Anterior cingulate cortex (tissue), 58 donors: ENCODE measurements at regions not wholly inside any gene's neighbourhood (a gene's known extent, or its start where the extent isn't known, plus 50 kb on each side); places are given as distances from the start of the nearest gene placed in this dataset.
A peak's percentile ranks its signal among the peaks of the same experiment; 100 is the strongest.

ENCODE experiments used
- DNase-seq, 58 donors: peaks; one replicate each; lab custom pipeline; 2025; lab: John Stamatoyannopoulos, UW

DNA sequence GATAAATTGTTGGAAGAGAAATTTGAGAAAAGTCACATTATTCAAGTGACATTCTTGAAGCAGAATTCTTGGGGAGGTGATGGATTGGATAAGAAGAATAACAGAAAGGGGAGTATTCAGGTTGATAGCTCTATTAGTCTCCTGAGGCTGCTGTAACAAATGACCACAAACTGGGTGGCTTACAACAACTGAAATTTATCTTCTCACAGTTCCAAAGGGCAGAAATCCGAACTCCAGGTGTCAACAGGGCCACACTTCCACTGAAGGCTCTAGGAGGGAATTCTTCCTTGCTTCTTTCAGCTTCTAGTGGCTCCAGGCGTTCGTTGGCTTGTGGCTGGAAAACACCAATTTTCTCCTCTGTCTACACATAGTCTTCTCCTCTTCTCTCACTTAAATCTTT lies 99.8 kb downstream of the TES start:
- no peak for DNase-seq

DNA sequence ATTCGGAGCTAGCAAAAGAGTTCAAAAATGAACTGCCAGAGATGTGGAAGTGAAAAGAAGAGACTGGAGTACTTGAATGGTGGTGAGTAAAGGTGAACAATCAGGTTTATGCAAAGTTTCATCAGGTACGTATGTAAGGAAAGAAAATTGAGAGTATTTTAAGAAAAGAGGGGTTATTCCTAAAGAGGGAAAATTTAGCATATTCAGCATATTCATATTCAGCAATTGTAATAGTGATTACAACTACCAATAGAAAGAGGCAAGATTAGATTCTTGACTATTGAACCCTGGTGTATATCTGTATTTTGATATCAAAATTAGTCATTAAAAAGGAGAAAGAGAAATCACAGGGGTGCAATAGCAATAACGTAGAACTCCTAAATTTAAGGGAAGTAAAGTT lies 100.9 kb downstream of the TES start:
- DNase-seq = no peak

DNA sequence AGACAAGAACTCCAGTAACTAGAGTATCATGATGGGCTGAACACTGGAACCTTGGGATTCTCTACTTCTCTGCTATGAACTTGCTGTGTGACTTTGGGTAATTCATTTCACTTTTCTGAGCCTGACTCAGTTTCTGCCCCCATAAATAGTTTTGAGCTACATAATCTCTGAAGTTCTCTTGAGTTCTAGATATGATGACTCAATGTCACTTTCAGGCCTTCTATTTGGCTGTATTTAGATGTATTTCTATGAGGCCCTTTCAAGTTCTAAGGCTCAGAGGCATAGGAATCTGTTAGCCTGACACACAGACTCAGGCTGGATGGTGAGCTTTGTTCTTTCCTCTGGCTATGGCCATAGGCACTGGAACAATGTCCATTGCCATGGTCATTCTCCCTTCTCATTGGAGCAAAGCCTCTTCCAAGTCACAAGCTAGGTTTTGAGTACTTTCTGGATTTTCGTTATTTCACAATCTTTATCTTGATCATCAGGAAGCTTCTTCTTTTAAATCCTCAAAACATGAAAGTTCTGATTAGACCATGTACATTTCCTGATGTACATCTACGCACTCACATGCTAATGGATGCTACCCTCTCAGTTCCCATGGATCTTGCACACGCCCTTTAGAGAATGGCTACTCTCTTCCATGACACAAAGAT lies 101.6 kb downstream of the TES start:
- no peak for DNase-seq

DNA sequence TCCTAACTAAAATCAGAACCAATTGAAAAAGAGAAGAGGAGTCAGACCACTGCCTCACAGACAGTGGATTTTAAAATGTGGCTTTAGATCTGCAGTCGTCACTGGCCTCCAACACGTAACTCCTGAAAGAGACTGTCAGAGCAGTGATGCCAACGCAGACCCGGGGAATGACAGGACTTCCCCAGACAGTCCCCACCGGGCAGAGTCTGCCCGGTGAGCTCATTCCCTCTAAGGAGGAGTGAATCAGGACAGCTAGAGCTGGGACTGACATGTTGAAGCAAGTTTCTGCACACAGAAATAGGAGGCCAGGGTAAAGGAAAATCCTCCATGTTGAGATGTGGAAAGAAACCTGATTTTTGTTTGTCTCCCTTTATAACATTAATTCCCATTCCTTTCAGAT lies 105.0 kb downstream of the TES start:
- DNase-seq = peak in 2 of 58 donors; percentile 1 to 3

DNA sequence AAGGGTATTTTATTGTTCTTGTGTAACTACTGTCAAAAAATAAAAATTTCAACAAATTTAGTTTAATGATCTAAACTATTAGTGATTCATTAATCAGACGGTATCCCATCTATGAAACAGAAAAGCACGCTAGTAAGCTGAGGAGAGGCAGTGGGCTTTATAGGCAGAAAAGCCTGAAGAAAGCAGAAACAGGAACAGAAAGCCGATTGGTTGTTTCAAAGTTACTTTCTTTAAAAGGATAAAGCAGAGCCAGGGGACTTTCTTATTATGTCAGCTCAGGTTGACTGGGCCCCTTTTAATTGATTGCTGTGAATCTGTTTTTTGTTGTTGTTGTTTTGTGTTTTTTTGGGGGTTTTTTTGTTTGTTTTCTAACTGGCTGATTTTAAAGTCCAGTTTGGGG lies 105.5 kb downstream of the TES start:
- no peak for DNase-seq

DNA sequence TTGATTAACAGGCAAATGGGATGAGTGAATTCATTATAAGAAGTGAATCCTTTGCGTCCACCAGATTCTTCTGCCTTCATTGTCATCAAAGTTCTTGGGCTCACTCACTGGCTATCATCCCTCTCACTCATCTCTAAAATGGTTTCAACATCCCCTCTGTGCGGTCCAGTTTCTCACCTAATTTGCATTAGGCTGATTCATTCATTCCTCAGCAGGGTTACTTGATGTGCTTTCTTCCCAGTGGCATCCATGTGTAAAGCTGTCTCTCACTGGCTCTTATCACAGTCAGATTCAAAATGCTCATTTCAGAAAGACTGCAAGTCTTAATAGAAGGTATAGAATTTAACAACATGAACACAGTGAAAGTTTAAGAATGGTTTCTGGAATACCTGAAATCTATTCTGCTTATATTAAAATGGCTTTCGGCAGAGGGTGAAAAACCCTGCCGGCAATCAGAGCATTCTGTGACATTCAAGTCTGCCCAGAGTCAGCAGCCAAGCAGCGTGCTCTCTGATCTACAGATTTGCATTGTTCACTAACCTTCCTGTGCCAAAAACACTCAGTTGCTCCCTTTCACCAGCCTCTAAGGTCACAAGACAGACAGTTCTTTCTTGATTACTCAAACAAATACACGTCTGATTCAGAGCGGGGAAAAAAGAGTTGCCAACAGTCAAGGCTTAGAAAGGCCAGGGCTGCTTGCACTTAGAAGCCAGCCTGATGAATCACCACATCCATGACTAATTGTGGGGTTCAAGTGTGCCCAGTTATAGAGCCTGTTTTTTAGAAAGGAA lies 106.7 kb downstream of the TES start:
- peak in 37 of 58 donors; percentile 1 to 88 (median 38) for DNase-seq

DNA sequence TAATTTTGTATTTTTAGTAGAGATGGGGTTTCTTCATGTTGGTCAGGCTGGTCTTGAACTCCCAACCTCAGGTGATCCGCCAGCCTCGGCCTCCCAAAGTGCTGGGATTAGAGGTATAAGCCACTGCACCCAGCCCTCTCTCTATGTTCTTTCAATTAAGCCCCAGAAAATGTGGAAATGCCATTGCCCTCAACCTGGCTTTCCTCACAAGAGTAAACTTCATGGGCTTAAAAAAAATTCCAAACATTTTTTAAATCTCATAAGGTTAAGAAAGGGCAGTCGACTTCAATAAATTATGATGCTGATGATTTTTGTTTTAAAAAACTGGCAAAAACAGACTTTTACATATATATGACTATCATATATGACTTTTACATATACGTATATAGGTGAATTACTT lies 107.6 kb downstream of the TES start:
- DNase-seq = no peak

DNA sequence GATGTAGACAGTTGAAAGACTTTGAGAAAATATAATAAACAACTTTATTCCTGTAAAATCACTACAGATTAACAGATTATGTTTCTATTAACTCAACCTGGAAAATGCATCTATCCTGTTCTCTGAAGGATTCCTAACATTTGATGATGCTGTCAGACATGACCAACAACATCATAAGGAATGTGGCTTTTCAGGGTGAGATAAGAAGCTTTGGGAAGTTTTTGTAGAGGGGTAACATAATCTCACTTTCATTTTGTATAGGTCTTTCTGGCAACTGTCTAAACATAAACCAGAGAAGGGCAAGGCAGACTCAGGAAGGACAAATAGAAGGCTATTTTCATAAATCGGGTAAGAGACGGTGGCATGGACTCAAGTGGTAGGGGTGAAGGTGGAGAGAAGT lies 112.2 kb downstream of the TES start:
- no peak for DNase-seq

DNA sequence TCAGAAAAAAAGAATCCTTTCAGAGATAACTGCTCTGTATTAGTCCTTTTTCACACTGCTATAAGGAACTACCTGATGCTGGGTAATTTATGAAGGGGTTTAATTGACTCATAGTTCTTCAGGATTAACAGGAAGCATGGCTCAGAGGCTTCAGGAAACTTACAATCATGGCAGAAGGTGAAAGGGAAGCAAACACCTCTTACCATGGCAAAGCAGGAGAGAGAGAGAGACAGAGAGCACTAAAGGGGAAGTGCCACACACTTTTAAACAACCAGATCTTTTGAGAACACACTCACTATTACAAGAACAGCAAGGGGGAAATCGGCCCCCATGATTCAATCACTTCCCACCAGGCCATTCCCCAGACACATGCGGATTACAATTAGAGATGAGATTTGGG lies 114.2 kb downstream of the TES start:
- no peak for DNase-seq

DNA sequence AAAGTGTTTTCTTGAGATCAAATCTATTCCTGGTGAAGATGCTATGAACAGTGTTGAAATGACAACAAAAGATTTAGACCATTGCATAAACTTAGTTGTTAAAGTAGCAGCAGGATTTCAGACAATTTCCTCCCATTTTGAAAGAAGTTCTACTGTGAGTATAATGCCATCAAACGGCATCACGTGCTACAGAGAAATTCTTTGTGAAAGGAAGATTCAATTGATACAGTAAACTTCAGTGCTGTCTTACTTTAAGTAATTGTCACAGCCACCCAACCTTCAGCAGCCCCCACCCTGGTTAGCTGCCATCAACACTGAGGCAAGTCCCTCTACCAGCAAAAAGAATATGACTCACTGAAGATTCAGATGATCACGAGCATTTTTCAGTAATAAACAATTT lies 115.2 kb downstream of the TES start:
- no peak for DNase-seq

DNA sequence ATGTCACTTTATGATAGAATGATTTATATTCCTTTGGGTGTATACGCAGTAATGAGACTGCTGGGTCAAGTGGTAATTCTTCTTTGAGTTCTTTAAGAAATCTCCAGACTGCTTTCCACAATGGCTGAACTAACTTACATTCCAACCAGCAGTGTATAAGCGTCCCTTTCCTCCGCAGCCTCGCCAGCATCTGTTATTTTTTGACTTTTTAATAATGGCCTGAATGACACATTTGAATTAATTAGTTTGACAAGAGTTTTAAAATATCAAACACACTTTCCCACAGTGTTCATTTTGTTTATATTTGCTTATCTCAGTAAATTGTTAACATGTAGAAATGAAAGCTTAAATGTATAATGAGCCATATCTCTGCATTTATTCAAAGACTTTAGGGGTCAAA lies 116.8 kb downstream of the TES start:
- DNase-seq = no peak

DNA sequence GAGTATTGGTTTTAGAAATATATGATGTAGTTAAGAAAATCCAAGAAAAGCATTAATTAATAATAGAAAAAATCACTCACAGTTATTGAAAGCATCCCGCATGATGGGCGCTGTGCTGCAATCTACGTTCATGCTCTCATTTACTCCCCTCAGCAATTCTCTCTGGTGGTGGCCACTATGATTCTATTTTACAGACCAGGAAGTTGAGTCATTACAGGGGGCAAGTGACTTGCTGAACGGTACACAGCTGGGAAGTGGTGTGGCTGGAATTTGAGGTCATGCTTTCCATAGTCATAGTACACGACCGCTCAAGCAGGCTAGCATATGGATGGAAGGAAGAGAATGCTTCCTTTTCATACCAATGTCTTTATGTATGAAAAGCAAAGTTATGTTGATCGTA lies 117.4 kb downstream of the TES start:
- DNase-seq = no peak

DNA sequence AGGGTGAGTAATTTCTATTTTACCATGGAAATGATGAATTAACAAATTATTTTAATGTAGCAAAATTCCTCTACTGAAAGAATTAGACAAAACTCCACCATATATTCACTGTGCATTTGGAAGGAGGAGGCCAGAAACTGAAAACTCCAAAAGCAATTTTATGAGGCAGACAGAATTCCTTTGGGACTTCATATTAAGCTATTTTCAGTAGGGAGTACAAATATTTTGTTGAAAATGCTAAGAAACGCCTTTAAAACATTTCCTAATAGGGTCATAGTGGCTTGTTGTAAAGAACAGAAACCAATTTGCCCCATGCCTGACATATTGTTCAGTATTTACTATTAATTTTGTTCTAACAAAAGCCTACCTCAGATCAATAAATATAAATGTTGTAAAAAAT lies 117.8 kb downstream of the TES start:
- DNase-seq = no peak

DNA sequence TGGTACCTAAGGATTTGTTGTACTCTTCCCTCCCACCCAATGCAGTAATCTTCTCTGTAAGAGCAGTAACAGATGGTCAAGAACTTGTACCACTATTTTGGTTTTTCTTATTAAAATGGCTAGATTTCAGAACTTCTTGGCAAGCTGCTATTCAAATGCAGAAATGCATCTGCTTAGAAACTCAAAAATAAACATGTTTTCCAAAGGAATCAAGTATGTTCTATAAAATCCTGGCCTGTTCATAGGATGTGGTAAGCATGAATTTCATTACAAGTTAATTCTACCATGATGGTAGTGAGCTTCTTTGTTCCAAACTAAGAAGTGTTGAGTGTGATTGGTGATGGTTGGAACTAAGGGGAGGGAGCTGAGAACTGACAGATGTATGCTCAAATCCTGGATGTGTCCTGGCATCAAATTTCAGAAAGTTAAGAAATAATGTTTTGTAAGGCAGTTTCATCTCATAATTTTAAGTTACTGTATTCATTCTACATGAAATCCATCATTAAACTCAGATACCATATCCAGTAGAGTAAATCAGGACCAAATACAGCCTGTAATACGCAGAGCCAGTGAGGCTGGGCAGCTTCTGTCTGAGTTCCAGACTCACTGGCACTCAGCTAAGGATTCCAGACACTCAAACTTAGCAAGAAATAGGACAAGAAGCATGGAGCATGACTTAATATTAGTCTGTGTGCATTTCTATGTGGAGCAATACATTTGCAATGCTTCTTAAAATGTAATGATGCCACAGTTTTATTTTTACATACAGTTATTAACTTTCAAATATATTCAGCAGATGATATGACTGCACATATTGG lies 119.6 kb downstream of the TES start:
- DNase-seq = no peak

DNA sequence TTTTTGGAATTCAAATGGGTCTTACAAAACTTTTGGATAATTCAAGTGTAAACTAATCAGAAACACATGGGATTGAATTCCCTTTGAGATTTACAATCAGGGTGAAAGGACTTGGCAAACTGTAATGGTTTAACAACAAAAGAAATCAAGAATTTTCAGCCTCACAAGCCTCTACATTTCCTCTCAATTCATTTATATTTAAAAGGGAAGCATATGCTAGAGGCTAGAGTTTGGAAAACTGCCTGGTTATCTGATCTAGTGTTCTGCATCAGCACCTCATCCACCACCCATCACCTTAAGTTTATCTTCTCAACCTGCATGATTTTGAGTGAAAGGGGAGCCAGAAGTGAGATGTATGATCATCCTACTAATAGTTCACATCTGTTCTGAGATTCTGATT lies 120.7 kb downstream of the TES start:
- DNase-seq = no peak

DNA sequence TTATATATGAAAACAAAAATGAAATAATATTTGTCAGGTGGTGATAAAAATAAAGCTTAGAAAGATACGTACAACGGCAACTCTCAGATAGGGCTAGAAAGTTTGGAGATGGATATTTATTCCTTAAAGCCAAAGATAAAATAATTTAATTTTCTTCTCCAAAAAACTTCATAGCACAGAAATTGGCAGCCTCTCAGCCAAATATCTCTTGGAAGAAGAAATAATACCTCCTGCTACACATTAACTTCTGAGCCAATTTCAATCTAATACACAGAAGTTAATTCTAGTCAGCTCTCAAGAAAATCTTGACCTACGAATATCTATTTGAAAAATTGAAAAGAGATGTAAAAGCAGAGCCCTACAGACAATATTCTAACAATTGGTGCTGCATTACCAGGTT lies 122.4 kb downstream of the TES start:
- no peak for DNase-seq

DNA sequence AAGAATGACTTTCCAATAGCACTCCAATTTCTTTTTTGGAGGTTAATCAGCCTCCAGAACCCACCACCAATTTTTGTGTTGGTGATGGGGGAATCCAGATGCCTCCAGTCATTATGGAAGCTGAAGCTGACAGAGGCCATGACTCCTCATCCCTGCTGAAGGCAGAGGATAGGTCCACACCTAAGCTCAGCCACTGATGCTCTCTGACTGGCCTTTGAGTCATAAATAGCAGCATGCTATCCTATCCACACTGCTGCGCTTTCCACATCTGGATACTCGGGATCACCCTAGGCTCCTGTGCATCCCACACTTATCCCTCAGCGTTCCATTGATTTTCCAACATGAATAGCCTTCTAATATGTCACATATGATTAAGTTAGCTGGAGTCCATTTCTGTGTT lies 124.2 kb downstream of the TES start:
- DNase-seq = no peak

DNA sequence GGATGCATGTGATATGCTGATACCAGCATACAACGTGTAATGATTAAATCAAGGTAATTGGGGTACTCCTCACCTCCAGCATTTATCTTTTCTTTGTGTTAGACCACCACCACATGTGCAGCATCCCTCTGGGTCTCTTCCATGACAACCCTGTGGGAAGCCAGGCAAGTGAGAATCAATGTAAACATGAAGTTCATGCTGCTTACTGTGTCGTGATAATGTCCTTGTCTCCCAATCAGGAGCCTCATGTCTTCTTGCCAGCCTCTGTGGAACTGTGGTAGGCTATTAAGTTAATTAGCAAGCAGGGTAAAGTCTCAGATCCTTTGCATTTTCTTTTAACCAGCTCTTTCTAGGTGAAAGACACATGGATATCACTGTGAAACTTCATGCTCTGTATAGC lies 126.7 kb downstream of the TES start:
- no peak for DNase-seq

DNA sequence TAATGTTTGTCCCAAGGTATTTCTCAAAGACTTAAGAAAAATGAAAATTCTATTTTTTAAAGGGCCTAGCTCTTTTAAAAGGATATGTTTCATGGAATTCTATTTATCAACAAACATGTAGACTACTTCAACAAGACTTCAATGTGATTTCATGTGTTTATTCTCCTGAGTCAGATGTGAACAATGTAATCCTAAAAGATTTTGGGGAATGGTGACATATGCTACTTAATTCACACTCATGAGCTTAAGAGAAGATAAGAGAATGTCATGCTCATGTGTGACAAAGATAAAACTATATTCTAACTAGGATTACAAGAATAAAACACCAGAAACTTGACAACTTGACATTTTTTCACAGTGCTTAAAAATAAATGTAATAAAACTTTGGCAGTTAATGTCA lies 127.5 kb downstream of the TES start:
- DNase-seq = no peak

DNA sequence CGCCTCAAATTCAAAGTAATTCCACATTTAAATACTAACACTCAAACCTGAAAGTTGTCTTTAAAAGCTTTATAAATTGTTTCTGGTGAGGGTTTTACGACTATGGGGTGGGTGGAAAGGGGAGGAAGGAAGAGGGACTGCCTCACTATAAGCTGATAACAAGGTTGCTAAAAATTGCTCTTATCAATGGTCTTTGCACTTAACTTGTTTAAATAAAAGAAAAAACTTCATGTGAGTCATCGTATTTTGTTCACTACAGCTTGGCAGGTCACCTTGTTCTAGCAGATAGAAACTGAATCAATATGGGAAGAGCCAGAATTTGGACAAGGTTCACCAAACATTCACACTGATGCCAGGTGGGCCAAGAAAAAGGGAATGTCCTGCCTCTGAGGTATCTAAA lies 129.2 kb downstream of the TES start:
- no peak for DNase-seq

DNA sequence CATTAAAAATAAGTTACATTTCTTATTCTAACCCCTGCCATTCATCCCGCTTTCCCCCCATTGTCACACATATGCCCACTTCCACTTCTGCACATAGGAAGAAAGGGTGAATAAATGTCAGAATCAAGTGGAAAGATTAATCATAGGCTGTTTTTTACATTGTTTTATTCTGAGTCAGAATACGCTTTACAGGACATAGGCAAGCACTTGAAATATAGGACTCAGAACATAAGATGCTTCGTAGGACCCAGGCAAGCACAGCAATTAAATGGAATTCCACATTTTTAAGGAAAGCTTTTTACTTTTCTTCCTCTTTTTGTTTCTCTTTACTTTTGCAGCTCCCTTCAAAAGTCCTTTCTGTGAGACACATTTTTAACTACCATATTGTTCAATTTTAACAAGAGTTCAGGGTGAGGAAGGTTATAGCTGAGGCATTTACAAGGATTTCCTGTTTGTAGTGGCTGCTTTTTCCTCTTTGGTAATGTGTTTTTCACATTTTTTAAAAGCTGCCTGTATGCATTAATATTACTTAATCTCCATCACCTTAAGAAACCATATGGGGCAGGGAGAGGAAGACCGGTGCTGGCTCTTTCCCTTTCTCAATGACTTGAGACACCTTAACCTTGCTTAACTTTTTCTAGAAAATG lies 130.0 kb downstream of the TES start:
- DNase-seq = no peak
